Endothelial cell (in vitro differentiated cells): ENCODE measurements at regions not wholly inside any gene's neighbourhood (a gene's known extent, or its start where the extent isn't known, plus 50 kb on each side); places are given as distances from the start of the nearest gene placed in this dataset.

Experiments
- DNase-seq: peaks from one replicate; pipeline ENCODE4 v3.0.0; 2021; ENCODE audit warnings: low spot score
- H3K27ac Mint-ChIP-seq: one replicate; pipeline ENCODE4 v1.8.0; 2021; ENCODE audit warnings: mixed read lengths, inconsistent platforms; ENCODE audit not compliant: unreplicated experiment
- H3K27me3 Mint-ChIP-seq: one replicate; pipeline ENCODE4 v1.8.0; 2021; ENCODE audit warnings: mild to moderate bottlenecking, moderate library complexity, mixed read lengths, inconsistent platforms; ENCODE audit not compliant: unreplicated experiment
- H3K36me3 Mint-ChIP-seq: one replicate; pipeline ENCODE4 v1.8.0; 2021; ENCODE audit warnings: mild to moderate bottlenecking, low read depth, mixed read lengths, inconsistent platforms; ENCODE audit not compliant: unreplicated experiment
- H3K4me1 Mint-ChIP-seq: one replicate; pipeline ENCODE4 v1.8.0; 2021; ENCODE audit warnings: mild to moderate bottlenecking, mixed read lengths, inconsistent platforms; ENCODE audit not compliant: unreplicated experiment
- H3K4me3 Mint-ChIP-seq: one replicate; pipeline ENCODE4 v1.8.0; 2021; ENCODE audit warnings: mild to moderate bottlenecking, mixed read lengths, inconsistent platforms; ENCODE audit not compliant: unreplicated experiment
- H3K9me3 Mint-ChIP-seq: one replicate; pipeline ENCODE4 v1.8.0; 2021; ENCODE audit warnings: mixed read lengths, inconsistent platforms; ENCODE audit not compliant: unreplicated experiment
- TF ChIP-seq, protein P1 (sequence below): fragments of 200-600 bp; sonication (generic); IDR thresholded peaks from one replicate; pipeline ENCODE4 v1.5.0; 2021; ENCODE audit warnings: antibody characterized with exemption; ENCODE audit not compliant: unreplicated experiment

DNA sequence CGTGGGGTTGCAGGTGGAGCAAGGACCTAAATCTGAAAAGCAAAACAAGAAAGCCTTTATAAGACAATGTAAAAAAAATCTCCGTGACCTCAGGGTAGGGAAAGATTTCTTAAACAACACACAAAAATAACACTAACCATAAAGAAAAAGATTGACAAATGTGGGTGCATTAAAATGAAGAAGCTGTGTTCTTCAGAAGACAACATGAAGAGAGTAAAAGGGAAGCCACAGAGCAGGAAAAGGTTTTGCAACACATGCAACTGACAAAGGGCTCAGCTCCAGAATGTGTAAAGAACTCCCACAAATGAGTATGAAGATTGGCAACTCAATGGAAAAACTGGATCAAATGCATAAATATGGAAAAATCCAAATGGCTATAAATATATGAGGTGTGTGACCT is 74.2 kb downstream of the MAGEF1 start:
- H3K36me3 Mint-ChIP-seq, result peaks cover 4% of the 10 kb centered on the region
- no peaks in the 10 kb centered on the region for H3K9me3 Mint-ChIP-seq
- no peak overlapping the region for H3K27ac Mint-ChIP-seq
- DNase-seq, result no peak
- H3K27me3 Mint-ChIP-seq, result peaks cover 9% of the 10 kb centered on the region
- H3K4me1 Mint-ChIP-seq, result peaks cover 2% of the 10 kb centered on the region
- TF ChIP-seq, protein P1, sequence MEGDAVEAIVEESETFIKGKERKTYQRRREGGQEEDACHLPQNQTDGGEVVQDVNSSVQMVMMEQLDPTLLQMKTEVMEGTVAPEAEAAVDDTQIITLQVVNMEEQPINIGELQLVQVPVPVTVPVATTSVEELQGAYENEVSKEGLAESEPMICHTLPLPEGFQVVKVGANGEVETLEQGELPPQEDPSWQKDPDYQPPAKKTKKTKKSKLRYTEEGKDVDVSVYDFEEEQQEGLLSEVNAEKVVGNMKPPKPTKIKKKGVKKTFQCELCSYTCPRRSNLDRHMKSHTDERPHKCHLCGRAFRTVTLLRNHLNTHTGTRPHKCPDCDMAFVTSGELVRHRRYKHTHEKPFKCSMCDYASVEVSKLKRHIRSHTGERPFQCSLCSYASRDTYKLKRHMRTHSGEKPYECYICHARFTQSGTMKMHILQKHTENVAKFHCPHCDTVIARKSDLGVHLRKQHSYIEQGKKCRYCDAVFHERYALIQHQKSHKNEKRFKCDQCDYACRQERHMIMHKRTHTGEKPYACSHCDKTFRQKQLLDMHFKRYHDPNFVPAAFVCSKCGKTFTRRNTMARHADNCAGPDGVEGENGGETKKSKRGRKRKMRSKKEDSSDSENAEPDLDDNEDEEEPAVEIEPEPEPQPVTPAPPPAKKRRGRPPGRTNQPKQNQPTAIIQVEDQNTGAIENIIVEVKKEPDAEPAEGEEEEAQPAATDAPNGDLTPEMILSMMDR, result no peak
- H3K4me3 Mint-ChIP-seq, result no peak overlapping the region

DNA sequence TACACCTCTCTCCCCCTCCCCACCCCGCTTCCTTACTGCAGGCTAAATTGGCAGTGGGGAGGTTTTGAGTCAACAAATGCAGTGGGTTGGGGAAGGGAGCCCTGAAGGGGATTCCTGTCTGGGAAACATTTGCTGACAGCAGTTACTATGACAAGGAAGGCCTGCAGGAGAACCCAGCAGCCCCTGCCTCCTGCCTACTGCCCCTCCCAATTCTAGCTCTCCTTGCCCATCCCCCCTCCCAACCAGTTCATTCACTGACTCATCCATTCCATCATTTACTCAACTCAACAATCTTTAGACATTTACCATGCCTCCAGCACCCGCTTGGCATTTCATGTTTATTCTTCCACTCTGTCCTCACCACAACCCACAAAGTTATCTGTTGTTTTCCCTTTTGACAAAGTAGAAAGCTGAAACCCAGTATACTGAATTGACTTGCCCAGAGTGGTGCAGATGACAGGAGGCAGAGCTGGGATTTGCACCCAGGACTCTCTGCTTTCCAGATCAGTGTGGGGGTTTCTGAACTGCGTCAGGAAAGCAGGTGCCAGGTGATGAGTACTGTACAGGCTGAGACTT is 75.0 kb downstream of the MAGEF1 start:
- no peak for DNase-seq
- TF ChIP-seq, protein P1, result no peak
- no peaks in the 10 kb centered on the region for H3K9me3 Mint-ChIP-seq
- no peaks in the 10 kb centered on the region for H3K4me1 Mint-ChIP-seq
- H3K4me3 Mint-ChIP-seq, result no peak overlapping the region
- no peak overlapping the region for H3K27ac Mint-ChIP-seq
- peaks cover 15% of the 10 kb centered on the region for H3K27me3 Mint-ChIP-seq
- H3K36me3 Mint-ChIP-seq, result peaks cover 4% of the 10 kb centered on the region

DNA sequence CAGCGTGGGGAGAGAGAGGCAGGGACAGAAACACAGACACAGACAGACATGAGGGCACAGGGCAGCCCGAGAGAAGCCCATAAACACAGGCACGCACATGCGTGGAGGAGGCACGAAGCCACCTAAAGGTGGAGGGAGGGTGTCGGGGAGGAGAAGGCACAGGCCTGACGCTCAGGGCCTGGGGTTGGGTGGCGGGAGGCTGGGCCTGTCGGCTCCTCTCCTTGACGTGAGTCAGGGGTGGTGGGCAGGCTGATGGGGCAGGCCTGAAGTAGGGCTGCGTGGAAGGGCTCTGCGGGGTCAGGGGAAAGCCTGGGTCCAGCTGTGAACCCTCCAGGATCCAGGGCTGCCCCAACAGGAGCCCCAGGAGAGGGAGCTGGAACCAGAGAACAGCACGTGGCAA is 74.2 kb downstream of the EPHB3 start:
- peak overlapping the region; percentile 33 for H3K27ac Mint-ChIP-seq
- H3K4me3 Mint-ChIP-seq, result no peak overlapping the region
- H3K9me3 Mint-ChIP-seq, result no peaks in the 10 kb centered on the region
- TF ChIP-seq, protein P1, result no peak
- H3K36me3 Mint-ChIP-seq, result peaks cover 4% of the 10 kb centered on the region
- H3K27me3 Mint-ChIP-seq, result peaks cover 12% of the 10 kb centered on the region
- H3K4me1 Mint-ChIP-seq, result no peaks in the 10 kb centered on the region
- DNase-seq, result no peak

DNA sequence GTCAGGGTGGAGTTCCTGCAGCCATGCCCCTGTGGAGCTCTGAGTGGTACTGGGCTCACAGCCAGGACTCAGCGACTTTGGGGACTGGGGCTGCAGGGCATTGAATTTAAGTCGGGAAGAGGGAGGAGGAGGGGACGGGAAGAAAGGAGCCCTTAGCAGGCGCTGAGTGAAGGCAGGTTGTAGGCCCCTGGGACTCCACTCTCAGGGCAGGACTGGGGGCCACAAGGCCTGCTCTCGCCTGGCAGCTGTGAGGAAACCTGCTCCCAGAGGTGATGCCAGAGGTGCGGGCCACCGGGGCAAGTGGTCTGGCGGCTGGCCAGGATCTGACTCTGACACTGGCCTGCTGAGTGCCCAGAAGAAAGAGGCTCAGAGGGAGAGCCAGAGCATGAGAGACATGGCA is 73.5 kb downstream of the EPHB3 start:
- Mint-ChIP-seq H3K27ac (no peak overlapping the region), H3K27me3 (peaks cover 12% of the 10 kb centered on the region), H3K4me1 (no peaks in the 10 kb centered on the region), H3K9me3 (no peaks in the 10 kb centered on the region), H3K4me3 (no peak overlapping the region), H3K36me3 (peaks cover 4% of the 10 kb centered on the region)
- DNase-seq, result no peak
- TF ChIP-seq, protein P1, result no peak

DNA sequence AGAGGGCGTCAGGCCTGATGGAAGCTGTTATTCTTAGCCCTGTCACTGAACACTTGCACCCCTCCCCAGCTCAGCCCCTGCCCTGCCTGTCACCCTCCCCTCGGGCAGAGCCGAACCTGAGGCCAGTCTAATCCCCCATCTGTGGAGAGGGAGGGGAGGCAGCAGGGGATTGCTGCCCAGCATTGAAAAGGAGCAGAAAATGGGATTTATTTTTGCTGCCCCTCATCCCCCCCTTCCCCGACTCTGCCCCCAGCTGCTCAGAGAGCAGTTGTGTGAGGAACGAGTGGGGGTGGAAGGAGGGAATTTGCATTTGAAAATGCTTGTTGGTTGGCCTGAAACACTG is 71.6 kb downstream of the EPHB3 start:
- peaks cover 4% of the 10 kb centered on the region for H3K36me3 Mint-ChIP-seq
- no peaks in the 10 kb centered on the region for H3K9me3 Mint-ChIP-seq
- peaks cover 6% of the 10 kb centered on the region for H3K4me1 Mint-ChIP-seq
- peaks cover 12% of the 10 kb centered on the region for H3K27me3 Mint-ChIP-seq
- no peak overlapping the region for H3K4me3 Mint-ChIP-seq
- H3K27ac Mint-ChIP-seq, result no peak overlapping the region
- DNase-seq, result no peak
- TF ChIP-seq, protein P1, result no peak
